ENCODE measurements at regions not wholly inside any gene's neighbourhood (a gene's known extent, or its start where the extent isn't known, plus 50 kb on each side); places are given as distances from the start of the nearest gene placed in this dataset.

- no peak for TF ChIP-seq CTCF (conservative IDR thresholded peaks at IDR 0.05; ENCODE audit: low read length)
- no peak for TF ChIP-seq EZH2phosphoT487 (IDR thresholded peaks at IDR 0.05; ENCODE audit: borderline replicate concordance, low read depth, low read length)
Measured at GRCh38 chr15:70277556-70277955, 179.8 kb upstream of the TLE3 start.

Data from OCI-LY7 (cell line).